ENCODE measurements at regions not wholly inside any gene's neighbourhood (a gene's known extent, or its start where the extent isn't known, plus 50 kb on each side); places are given as distances from the start of the nearest gene placed in this dataset.
A peak's percentile ranks its signal among the peaks of the same experiment; 100 is the strongest.

DNA sequence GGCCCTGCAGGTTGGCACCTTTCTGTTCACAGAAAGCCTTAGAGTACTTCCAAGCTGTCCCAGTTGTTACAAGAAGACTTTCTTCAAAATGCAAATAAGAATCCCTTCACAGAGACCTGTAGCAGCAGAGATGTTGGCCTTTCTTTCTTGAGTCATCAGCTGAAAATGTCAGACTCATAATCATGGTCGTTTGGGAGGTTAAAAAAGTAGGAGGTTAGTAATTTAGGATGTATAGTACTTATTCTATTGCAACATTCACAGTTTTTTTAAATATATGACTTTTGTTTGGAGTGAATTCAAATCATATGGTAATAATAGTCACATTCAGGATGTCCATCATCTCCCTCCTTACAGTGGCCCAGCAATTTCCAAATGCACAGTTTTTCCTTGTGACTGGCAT is 223.9 kb upstream of the GLI3 start:
- Mint-ChIP-seq H3K27me3 (ENCODE audit: low read depth, poor library complexity) (no peaks in the 10 kb centered on the region), H3K4me3 (no peak overlapping the region), H3K4me1 (peaks cover 34% of the 10 kb centered on the region), H3K36me3 (ENCODE audit: low read depth) (peaks cover 7% of the 10 kb centered on the region), H3K9me3 (peaks cover 15% of the 10 kb centered on the region), H3K27ac (no peak overlapping the region)
- TF ChIP-seq, protein P1, sequence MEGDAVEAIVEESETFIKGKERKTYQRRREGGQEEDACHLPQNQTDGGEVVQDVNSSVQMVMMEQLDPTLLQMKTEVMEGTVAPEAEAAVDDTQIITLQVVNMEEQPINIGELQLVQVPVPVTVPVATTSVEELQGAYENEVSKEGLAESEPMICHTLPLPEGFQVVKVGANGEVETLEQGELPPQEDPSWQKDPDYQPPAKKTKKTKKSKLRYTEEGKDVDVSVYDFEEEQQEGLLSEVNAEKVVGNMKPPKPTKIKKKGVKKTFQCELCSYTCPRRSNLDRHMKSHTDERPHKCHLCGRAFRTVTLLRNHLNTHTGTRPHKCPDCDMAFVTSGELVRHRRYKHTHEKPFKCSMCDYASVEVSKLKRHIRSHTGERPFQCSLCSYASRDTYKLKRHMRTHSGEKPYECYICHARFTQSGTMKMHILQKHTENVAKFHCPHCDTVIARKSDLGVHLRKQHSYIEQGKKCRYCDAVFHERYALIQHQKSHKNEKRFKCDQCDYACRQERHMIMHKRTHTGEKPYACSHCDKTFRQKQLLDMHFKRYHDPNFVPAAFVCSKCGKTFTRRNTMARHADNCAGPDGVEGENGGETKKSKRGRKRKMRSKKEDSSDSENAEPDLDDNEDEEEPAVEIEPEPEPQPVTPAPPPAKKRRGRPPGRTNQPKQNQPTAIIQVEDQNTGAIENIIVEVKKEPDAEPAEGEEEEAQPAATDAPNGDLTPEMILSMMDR (IDR thresholded peaks at IDR 0.05), result no peak
- no peak for DNase-seq

DNA sequence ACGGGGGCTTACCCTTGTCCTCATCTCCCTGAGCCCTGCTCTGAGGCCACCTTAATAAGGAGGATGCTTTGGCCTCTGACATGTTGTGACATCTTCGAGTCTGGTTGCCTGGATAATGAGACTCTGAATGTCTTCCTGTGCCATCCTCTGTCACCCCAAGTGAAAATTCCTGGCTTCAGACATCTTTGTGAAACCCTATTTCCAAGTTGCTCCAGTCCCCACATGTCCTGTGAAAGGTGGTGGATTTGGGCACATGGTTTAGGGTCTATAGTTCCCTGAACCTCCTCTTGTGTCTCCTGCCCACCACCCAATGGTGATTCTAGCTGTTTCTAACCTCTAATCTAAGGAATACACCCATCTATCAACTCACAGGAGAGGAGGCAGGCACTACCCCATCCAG is 223.1 kb upstream of the GLI3 start:
- H3K27me3 Mint-ChIP-seq (ENCODE audit: low read depth, poor library complexity), result no peaks in the 10 kb centered on the region
- H3K9me3 Mint-ChIP-seq, result peaks cover 15% of the 10 kb centered on the region
- peaks cover 7% of the 10 kb centered on the region for H3K36me3 Mint-ChIP-seq (ENCODE audit: low read depth)
- TF ChIP-seq, protein P1 (IDR thresholded peaks at IDR 0.05), result no peak
- no peak for DNase-seq
- peaks cover 42% of the 10 kb centered on the region for H3K4me1 Mint-ChIP-seq
- no peak overlapping the region for H3K4me3 Mint-ChIP-seq
- no peak overlapping the region for H3K27ac Mint-ChIP-seq

DNA sequence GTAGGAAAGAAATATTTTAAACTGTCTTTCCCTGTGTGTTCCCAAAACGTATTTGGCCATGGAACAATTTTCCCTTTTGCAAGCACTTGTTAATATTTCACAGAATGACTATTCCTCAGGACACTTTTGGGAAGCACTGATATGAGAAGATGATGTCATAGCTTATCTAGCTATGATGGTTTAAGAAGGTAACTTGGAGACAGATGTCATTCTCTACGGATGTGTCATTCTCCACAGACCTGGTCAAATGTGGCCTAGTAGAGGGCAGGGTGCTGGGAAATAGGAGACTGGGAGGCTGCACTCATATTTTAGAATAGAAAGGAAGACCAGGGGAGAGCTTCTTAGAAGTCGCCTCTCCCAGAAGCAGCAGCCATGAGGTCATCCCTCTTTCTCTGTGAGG is 220.7 kb upstream of the GLI3 start:
- Mint-ChIP-seq H3K27me3 (ENCODE audit: low read depth, poor library complexity) (no peaks in the 10 kb centered on the region), H3K9me3 (no peaks in the 10 kb centered on the region), H3K4me1 (peaks cover 64% of the 10 kb centered on the region), H3K4me3 (peak overlapping the region; percentile 50), H3K27ac (peak overlapping the region; percentile 76), H3K36me3 (ENCODE audit: low read depth) (no peaks in the 10 kb centered on the region)
- no peak for DNase-seq
- TF ChIP-seq, protein P1 (IDR thresholded peaks at IDR 0.05), result no peak

DNA sequence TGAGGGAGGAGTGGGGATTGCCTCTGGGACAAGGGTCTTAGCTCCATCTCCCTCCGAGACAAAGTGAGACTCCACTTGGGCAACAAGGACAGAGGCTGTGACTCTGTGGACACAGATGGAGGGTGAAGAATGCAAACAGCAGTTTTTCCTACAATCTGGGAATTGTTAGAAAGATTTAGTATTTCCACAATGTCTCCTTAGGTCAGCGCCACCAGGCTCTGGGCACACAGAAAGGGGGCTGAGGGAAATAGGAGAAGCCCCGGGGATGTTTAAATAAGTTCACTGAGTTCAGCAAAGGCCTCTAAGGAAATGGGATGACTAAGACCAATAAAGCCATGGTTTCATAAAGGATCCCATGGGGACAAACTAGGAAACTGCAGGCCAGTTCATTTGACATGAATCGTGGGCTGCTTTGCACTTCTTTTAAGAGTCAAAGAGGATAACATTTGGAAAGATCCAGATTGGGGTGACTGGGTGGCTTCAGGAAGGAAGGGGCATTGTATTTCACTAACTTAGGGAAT is 219.8 kb upstream of the GLI3 start:
- Mint-ChIP-seq H3K27ac (peak overlapping the region; percentile 76), H3K4me3 (peak overlapping the region; percentile 5), H3K36me3 (ENCODE audit: low read depth) (no peaks in the 10 kb centered on the region), H3K27me3 (ENCODE audit: low read depth, poor library complexity) (no peaks in the 10 kb centered on the region), H3K4me1 (peaks cover 64% of the 10 kb centered on the region), H3K9me3 (no peaks in the 10 kb centered on the region)
- TF ChIP-seq, protein P1 (IDR thresholded peaks at IDR 0.05), result no peak
- peak; percentile 8 for DNase-seq

DNA sequence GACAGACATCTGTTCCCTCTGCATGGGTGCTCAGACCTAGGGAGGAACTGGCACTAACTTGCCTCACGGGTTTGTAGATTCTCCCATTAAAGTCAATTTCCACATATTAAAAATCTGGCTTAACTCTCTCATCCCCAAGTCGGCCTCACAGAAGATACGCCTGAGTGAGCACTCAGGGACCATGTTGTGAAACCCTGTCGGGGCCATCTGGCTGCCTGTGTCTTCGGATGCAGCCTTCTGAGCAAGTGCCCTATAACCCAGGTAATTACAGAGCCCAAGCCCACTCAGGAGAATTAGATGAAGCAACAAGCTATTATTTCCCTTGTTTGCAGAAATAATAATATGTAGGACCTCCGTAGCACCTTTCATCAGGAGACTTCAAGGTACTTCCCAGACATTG is 219.3 kb upstream of the GLI3 start:
- DNase-seq, result peak; percentile 27
- TF ChIP-seq, protein P1 (IDR thresholded peaks at IDR 0.05), result no peak
- no peaks in the 10 kb centered on the region for H3K36me3 Mint-ChIP-seq (ENCODE audit: low read depth)
- H3K9me3 Mint-ChIP-seq, result no peaks in the 10 kb centered on the region
- no peak overlapping the region for H3K4me3 Mint-ChIP-seq
- H3K27ac Mint-ChIP-seq, result peak overlapping the region; percentile 76
- H3K27me3 Mint-ChIP-seq (ENCODE audit: low read depth, poor library complexity), result no peaks in the 10 kb centered on the region
- peaks cover 64% of the 10 kb centered on the region for H3K4me1 Mint-ChIP-seq

DNA sequence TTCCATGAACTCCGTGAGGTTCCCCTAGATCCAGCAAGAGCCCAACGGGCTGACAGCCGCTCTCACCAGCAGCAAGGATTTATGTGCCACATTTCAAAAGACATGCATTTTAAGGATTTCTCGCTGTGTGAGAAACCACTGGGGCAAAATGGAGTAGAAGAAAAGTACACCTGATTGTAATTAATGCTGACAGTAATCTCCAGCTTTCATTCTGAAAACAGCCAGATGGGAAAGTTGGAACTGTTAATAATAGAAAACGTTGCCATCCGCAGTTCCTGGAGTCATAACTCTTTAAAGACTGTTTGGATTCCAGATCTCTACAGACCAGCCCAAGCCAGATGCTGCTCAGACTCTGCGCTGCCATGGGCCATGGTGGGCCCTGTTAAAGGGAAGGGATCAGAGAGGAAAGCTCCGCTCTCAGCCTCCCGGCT is 216.9 kb upstream of the GLI3 start:
- Mint-ChIP-seq H3K27me3 (ENCODE audit: low read depth, poor library complexity) (peaks cover 3% of the 10 kb centered on the region), H3K4me1 (peaks cover 59% of the 10 kb centered on the region), H3K4me3 (no peak overlapping the region), H3K27ac (peak overlapping the region; percentile 97), H3K36me3 (ENCODE audit: low read depth) (no peaks in the 10 kb centered on the region), H3K9me3 (peaks cover 4% of the 10 kb centered on the region)
- no peak for DNase-seq
- TF ChIP-seq, protein P1 (IDR thresholded peaks at IDR 0.05), result no peak

Measured in nephron progenitor cell (in vitro differentiated cells).